SK-N-MC (cell line): ENCODE measurements at regions not wholly inside any gene's neighbourhood (a gene's known extent, or its start where the extent isn't known, plus 50 kb on each side); places are given as distances from the start of the nearest gene placed in this dataset.

Source experiments
- DNase-seq: peaks from one replicate; pipeline ENCODE4 v3.0.0-alpha.2; 2011; ENCODE audit warnings: low read depth, low spot score
- H3K27ac ChIP-seq: fragments of 200-600 bp; sonication (generic); 2 replicates; pipeline ENCODE4 v1.5.1; 2016; ENCODE audit warnings: mixed run types
- H3K36me3 ChIP-seq: fragments of 200-600 bp; sonication (generic); 2 replicates; pipeline ENCODE4 v1.6.1; 2017; ENCODE audit warnings: antibody characterized with exemption, low read length, mixed read lengths; ENCODE audit not compliant: insufficient read depth
- H3K4me3 ChIP-seq: fragments of 200-600 bp; sonication (generic); 2 replicates; pipeline ENCODE4 v1.5.1; 2016
- H3K9ac ChIP-seq: fragments of 200-600 bp; sonication (generic); 2 replicates; pipeline ENCODE4 v1.8.0; 2017; ENCODE audit warnings: mixed run types, mixed read lengths; ENCODE audit not compliant: insufficient read length
- H3K9me3 ChIP-seq: fragments of 200-600 bp; sonication (generic); 2 replicates; pipeline ENCODE4 v1.6.1; 2017; ENCODE audit warnings: low read depth, mild to moderate bottlenecking, antibody characterized with exemption, low read length, moderate library complexity, mixed read lengths
- EZH2 ChIP-seq: fragments of 200-600 bp; sonication (generic); IDR thresholded peaks from one replicate; pipeline ENCODE4 v1.6.1; 2017; ENCODE audit warnings: antibody characterized with exemption
- FOXP2 ChIP-seq: optimal IDR thresholded peaks from 2 replicates; pipeline ENCODE3; 2011; ENCODE audit warnings: mild to moderate bottlenecking, moderate library complexity; ENCODE audit not compliant: insufficient read depth; ENCODE audit errors: extremely low read length, control extremely low read depth
- POLR2AphosphoS5 ChIP-seq: IDR thresholded peaks from 2 replicates; pipeline ENCODE4 v1.6.1; 2012; ENCODE audit warnings: mild to moderate bottlenecking, low read depth, low read length, borderline replicate concordance

DNA sequence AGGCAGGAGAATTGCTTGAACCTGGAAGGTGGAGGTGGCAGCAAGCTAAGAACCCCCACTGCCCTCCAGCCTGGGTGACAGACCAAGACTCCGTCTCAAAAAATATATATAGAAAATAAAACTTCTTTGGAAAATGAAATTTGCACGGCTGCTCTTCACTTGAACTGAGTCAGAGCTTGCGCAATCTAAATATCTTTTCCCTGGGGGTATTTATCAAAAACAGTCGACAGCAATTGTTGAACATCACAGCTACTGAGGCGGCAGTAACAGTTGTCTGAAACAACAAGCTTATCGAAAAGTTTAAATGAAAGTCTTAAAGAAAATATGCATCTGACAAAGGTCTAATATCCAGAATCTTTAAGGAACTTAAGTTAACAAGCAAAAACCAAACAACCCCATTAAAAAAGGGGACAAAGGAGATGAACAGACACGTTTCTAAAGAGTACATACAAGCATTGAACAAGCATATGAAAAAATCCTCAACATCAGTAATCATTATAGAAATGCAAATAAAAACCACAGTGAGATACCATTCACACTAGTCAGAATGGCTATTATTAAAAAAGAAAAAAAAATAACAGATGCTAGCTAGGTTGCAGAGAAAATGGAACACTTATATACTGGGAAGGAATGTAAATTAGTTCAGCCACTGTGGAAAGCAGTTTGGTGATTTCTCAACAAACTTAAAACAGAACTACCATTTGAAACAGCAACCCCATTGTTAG, 153.6 kb upstream of the CDH9 start:
- H3K27ac ChIP-seq, result no peak overlapping the region
- no peaks in the 10 kb centered on the region for H3K36me3 ChIP-seq
- no peak overlapping the region for H3K9ac ChIP-seq
- peak; percentile 14 for DNase-seq
- H3K4me3 ChIP-seq, result no peak overlapping the region
- TF ChIP-seq FOXP2 (no peak), EZH2 (no peak), POLR2AphosphoS5 (no peak)
- H3K9me3 ChIP-seq, result no peaks in the 10 kb centered on the region

DNA sequence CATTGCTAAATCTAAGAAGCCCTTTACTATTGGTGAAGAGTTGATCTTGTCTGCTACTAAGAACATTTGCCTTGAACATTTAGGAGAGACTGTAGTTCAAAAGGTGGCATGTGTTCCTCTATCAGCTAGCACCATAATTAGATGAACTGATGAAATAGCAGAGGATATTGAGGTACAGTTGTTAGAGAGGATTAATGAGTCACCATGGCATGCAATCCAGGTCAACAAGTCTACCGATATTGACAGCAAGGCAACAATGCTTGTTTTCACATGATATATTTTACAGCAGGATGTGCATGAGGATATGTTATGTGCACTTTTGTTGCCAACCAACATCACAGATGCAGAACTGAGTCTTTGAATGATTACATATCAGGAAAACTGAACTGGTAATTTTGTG, 134.3 kb upstream of the CDH9 start:
- no peak overlapping the region for H3K27ac ChIP-seq
- no peak for TF ChIP-seq POLR2AphosphoS5
- TF ChIP-seq EZH2, result no peak
- TF ChIP-seq FOXP2, result no peak
- no peak overlapping the region for H3K9ac ChIP-seq
- no peak for DNase-seq
- H3K36me3 ChIP-seq, result no peaks in the 10 kb centered on the region
- no peaks in the 10 kb centered on the region for H3K9me3 ChIP-seq
- H3K4me3 ChIP-seq, result no peak overlapping the region

GRCh38 chr5:27171761-27172261, 133.4 kb upstream of the CDH9 start:
- H3K9ac ChIP-seq, result no peak overlapping the region
- TF ChIP-seq EZH2 (no peak), POLR2AphosphoS5 (no peak), FOXP2 (no peak)
- H3K4me3 ChIP-seq, result no peak overlapping the region
- DNase-seq, result no peak
- no peaks in the 10 kb centered on the region for H3K36me3 ChIP-seq
- H3K27ac ChIP-seq, result no peak overlapping the region
- no peaks in the 10 kb centered on the region for H3K9me3 ChIP-seq

DNA sequence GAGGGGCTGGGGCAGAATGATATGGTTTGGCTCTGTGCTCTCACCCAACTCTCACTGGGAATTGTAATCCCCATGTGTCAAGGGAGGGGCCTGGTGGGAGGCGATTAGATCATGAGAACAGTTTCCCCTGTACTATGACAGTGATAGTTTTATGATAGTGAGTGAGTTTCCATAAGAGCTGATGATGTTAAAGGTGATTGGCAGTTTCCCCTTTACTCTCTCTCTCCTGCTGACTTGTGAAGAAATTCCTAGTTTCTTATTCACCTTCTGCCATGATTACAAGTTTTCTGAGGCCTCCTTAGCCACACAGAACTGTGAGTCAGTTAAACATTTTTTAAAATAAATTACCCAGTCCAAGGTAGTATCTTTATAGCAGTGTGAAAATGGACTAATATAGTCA, 120.4 kb upstream of the CDH9 start:
- no peak overlapping the region for H3K9ac ChIP-seq
- TF ChIP-seq POLR2AphosphoS5, result no peak
- no peak for TF ChIP-seq EZH2
- TF ChIP-seq FOXP2, result no peak
- H3K27ac ChIP-seq, result peak overlapping the region; percentile 72; the same call in 1 of the 2 replicates
- H3K9me3 ChIP-seq, result no peaks in the 10 kb centered on the region; the same call in 1 of the 2 replicates
- no peak overlapping the region for H3K4me3 ChIP-seq
- DNase-seq, result no peak
- H3K36me3 ChIP-seq, result no peaks in the 10 kb centered on the region

GRCh38 chr5:27158171-27158570, 119.8 kb upstream of the CDH9 start:
- H3K27ac ChIP-seq, result peak overlapping the region; percentile 72; the same call in 1 of the 2 replicates
- H3K4me3 ChIP-seq, result no peak overlapping the region
- no peaks in the 10 kb centered on the region; the same call in 1 of the 2 replicates for H3K9me3 ChIP-seq
- H3K9ac ChIP-seq, result no peak overlapping the region
- no peak for TF ChIP-seq EZH2
- TF ChIP-seq FOXP2, result no peak
- no peak for TF ChIP-seq POLR2AphosphoS5
- H3K36me3 ChIP-seq, result no peaks in the 10 kb centered on the region
- DNase-seq, result peak; percentile 20

DNA sequence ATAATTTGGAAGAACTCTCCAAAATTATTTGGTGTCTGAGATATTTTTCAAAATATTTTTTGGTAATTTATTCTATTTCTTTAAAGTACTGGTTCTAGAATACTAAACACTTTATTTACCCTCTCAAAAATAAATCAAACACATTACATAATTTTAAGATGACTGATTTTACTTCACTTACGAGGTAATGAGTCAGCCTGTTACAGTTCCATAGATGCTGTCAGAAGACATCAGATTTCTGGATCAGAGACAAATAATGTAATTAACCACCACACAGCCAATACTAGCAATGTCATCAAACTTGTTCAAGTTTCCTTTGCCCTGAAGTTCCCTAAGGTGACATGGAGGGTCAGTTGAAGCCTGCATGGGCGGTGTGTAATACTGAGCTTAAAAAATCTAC, 106.1 kb upstream of the CDH9 start:
- no peak for TF ChIP-seq FOXP2
- TF ChIP-seq EZH2, result no peak
- TF ChIP-seq POLR2AphosphoS5, result no peak
- no peak for DNase-seq
- Histone ChIP-seq H3K9ac (no peak overlapping the region), H3K27ac (no peak overlapping the region), H3K4me3 (no peak overlapping the region), H3K36me3 (no peaks in the 10 kb centered on the region), H3K9me3 (no peaks in the 10 kb centered on the region)

- no peak overlapping the region for H3K27ac ChIP-seq
- H3K9ac ChIP-seq, result no peak overlapping the region
- no peak for DNase-seq
- TF ChIP-seq FOXP2 (no peak), EZH2 (no peak), POLR2AphosphoS5 (no peak)
- no peak overlapping the region for H3K4me3 ChIP-seq
- H3K36me3 ChIP-seq, result no peaks in the 10 kb centered on the region
- H3K9me3 ChIP-seq, result no peaks in the 10 kb centered on the region
Measured at GRCh38 chr5:27140831-27141230, 102.4 kb upstream of the CDH9 start.

DNA sequence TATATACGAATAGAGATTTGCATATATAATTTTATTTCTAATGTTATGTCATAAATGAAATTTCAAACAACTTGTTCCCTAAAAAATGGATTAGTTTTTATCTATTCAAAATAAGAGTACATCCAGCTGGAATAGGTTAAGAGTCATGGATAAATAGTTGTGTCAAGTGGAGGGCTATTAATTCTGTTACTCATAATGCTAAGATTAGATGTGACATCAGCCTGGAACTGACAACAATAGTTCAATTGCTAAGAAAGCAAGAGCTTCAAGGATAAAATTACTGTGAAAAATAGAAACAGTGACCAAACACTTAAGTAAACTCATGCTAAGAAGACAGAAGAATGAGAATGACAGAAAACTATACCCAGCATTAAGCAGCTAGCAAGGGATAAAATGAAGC, 92.2 kb upstream of the CDH9 start:
- no peak for DNase-seq
- H3K36me3 ChIP-seq, result no peaks in the 10 kb centered on the region
- no peak overlapping the region for H3K4me3 ChIP-seq
- TF ChIP-seq FOXP2 (no peak), EZH2 (no peak), POLR2AphosphoS5 (no peak)
- no peaks in the 10 kb centered on the region for H3K9me3 ChIP-seq
- H3K27ac ChIP-seq, result no peak overlapping the region
- no peak overlapping the region for H3K9ac ChIP-seq
